Neural cell (in vitro differentiated cells): ENCODE measurements at regions not wholly inside any gene's neighbourhood (a gene's known extent, or its start where the extent isn't known, plus 50 kb on each side); places are given as distances from the start of the nearest gene placed in this dataset.

Source experiments
- H2AFZ ChIP-seq: fragments of 200-600, 300-800 bp; sonication (generic), shearing (Covaris generic); 2 replicates; pipeline ENCODE4 v1.6.0; 2014; ENCODE audit warnings: low read depth, mild to moderate bottlenecking, antibody characterized with exemption, low read length, moderate library complexity
- H3F3A ChIP-seq: fragments of 200-600 bp; shearing (Covaris generic); 2 replicates; pipeline ENCODE4 v1.6.1; 2016; ENCODE audit warnings: mild to moderate bottlenecking, moderate library complexity, mixed read lengths, antibody characterized with exemption, low read length; ENCODE audit not compliant: insufficient read depth, poor library complexity, severe bottlenecking
- H3K27ac ChIP-seq: fragments of 200-600, 300-800 bp; sonication (generic), shearing (Covaris generic); 2 replicates; pipeline ENCODE4 v1.5.1; 2014; ENCODE audit warnings: mild to moderate bottlenecking, low read length, moderate library complexity
- H3K27me3 ChIP-seq: fragments of 300-800, 200-600 bp; sonication (generic), shearing (Covaris generic); 2 replicates; pipeline ENCODE4 v1.6.0; 2014; ENCODE audit warnings: mild to moderate bottlenecking, low read depth, low read length, moderate library complexity; ENCODE audit not compliant: insufficient read depth
- H3K36me3 ChIP-seq: fragments of 300-800, 200-600 bp; sonication (generic), shearing (Covaris generic); 2 replicates; pipeline ENCODE4 v1.5.1; 2014; ENCODE audit warnings: mild to moderate bottlenecking, antibody characterized with exemption, low read length, moderate library complexity; ENCODE audit not compliant: insufficient read depth
- H3K4me2 ChIP-seq: fragments of 300-800, 200-600 bp; sonication (generic), shearing (Covaris generic); 2 replicates; pipeline ENCODE4 v1.6.0; 2014; ENCODE audit warnings: mild to moderate bottlenecking, low read length
- H3K4me3 ChIP-seq: fragments of 300-800, 200-600 bp; sonication (generic), shearing (Covaris generic); 2 replicates; pipeline ENCODE4 v1.5.1; 2014; ENCODE audit warnings: mild to moderate bottlenecking, low read length, moderate library complexity
- H3K79me2 ChIP-seq: fragments of 200-600 bp; shearing (Covaris generic); replicated peaks from 2 replicates; pipeline ENCODE4 v1.6.0; 2014; ENCODE audit warnings: mild to moderate bottlenecking, low read length, moderate library complexity; ENCODE audit not compliant: insufficient read depth
- H3K9ac ChIP-seq: fragments of 300-800, 200-600 bp; sonication (generic), shearing (Covaris generic); 2 replicates; pipeline ENCODE4 v1.6.1; 2016; ENCODE audit warnings: mild to moderate bottlenecking, low read length, mixed read lengths
- H3K9me2 ChIP-seq: fragments of 200-600 bp; shearing (Covaris generic); 2 replicates; pipeline ENCODE4 v1.6.1; 2016; ENCODE audit warnings: mild to moderate bottlenecking, low read length, mixed read lengths; ENCODE audit not compliant: insufficient read depth
- H3K9me3 ChIP-seq: fragments of 200-600, 300-800 bp; sonication (generic), shearing (Covaris generic); 2 replicates; pipeline ENCODE4 v1.6.1; 2016; ENCODE audit warnings: mild to moderate bottlenecking, mixed run types, low read length, moderate library complexity, mixed read lengths
- H4K20me1 ChIP-seq: fragments of 200-600 bp; shearing (Covaris generic); 2 replicates; pipeline ENCODE4 v1.6.1; 2016; ENCODE audit warnings: mild to moderate bottlenecking, mixed run types; ENCODE audit not compliant: insufficient read depth
- EP300 ChIP-seq: fragments of 450-650 bp; conservative IDR thresholded peaks from 2 replicates; pipeline ENCODE4 v1.6.1; 2014; ENCODE audit warnings: antibody characterized with exemption, mild to moderate bottlenecking, moderate library complexity; ENCODE audit not compliant: poor library complexity, severe bottlenecking
- EZH2 ChIP-seq: fragments of 200-600, 300-800 bp; shearing (Covaris generic), sonication (generic); IDR thresholded peaks from 2 replicates; pipeline ENCODE4 v1.6.1; 2014; ENCODE audit warnings: antibody characterized with exemption, low read length, borderline replicate concordance, mild to moderate bottlenecking; ENCODE audit not compliant: insufficient read depth, poor library complexity, severe bottlenecking
- MXI1 ChIP-seq: fragments of 450-650 bp; conservative IDR thresholded peaks from 2 replicates; pipeline ENCODE4 v1.6.1; 2014; ENCODE audit warnings: antibody characterized with exemption, mild to moderate bottlenecking; ENCODE audit not compliant: poor library complexity, severe bottlenecking
- POLR2AphosphoS5 ChIP-seq: IDR thresholded peaks from 2 replicates; pipeline ENCODE4 v1.6.1; 2012
- RAD21 ChIP-seq: fragments of 450-650 bp; conservative IDR thresholded peaks from 2 replicates; pipeline ENCODE4 v1.6.1; 2014; ENCODE audit warnings: antibody characterized with exemption, mild to moderate bottlenecking, moderate library complexity
- SMC3 ChIP-seq: fragments of 450-650 bp; conservative IDR thresholded peaks from 2 replicates; pipeline ENCODE4 v1.6.1; 2014; ENCODE audit warnings: antibody characterized with exemption, mild to moderate bottlenecking, moderate library complexity; ENCODE audit not compliant: poor library complexity
- TAF1 ChIP-seq: IDR thresholded peaks from 2 replicates; pipeline ENCODE4 v1.6.1; 2012; ENCODE audit warnings: low read depth
- TF ChIP-seq, protein P1 (sequence below): IDR thresholded peaks from 2 replicates; pipeline ENCODE4 v1.6.1; 2012; ENCODE audit warnings: borderline replicate concordance
- TF ChIP-seq, protein P2 (sequence below): fragments of 450-650 bp; IDR thresholded peaks from 2 replicates; pipeline ENCODE4 v1.5.1; 2014; ENCODE audit warnings: antibody characterized with exemption, mild to moderate bottlenecking, moderate library complexity; ENCODE audit not compliant: poor library complexity, severe bottlenecking

DNA sequence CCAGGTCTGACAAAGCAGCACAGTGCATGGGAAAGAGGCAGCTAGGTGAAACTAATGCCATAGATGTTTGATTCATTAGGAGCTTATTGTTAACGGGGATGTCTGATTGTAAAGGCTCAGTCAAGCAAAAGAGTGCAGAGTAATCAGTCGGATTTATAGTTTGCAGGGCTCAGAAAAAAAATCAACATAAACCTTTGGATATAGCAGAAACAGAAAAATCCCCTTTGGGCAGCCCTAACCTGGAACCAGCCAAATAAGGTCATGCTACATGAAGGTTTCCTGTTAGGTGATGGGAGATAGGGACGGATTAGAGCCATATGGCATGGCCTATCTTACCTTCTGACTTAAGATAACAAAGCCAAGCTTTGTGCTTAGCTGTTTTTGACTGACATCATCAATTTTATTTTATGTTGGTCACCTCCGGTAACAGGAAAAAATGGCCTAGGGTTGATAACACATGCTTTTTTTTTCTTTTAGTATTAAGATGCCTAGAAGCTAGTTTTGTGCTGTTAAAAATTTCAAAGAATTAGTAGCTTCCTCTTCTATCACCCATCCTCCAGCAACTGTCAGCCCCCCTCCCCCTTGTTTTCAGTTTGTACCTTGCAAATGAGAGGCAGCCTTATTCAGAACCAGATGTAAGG lies 60.7 kb upstream of the ZEB2 start:
- Histone ChIP-seq H3K4me2 (no peak overlapping the region), H3K27ac (no peak overlapping the region)

DNA sequence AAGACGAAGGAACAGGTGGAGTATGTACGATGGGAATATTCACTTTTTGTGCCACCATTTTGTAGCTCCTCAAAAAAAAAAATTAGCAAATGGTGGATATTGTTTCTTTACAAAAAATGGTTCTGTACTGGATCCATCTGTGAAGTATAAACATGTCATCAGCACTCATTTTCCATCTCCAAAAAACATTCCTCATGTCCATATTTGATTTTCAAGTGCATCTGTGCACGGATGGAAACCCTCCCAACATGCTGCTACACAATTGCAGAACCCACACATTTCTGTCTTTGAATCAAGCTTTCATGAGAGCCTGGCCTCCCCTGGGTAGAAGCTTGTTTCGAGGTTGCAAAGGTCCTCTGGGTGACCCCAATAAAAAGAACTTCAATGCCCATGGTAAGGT lies 59.6 kb upstream of the ZEB2 start:
- no peak overlapping the region for H2AFZ ChIP-seq
- H3K79me2 ChIP-seq, result no peaks in the 10 kb centered on the region
- H3K27me3 ChIP-seq, result no peaks in the 10 kb centered on the region
- H3K9me2 ChIP-seq, result no peaks in the 10 kb centered on the region
- no peak overlapping the region for H3K4me2 ChIP-seq
- no peaks in the 10 kb centered on the region for H3K36me3 ChIP-seq
- H3K27ac ChIP-seq, result no peak overlapping the region
- no peaks in the 10 kb centered on the region for H4K20me1 ChIP-seq
- TF ChIP-seq EZH2 (no peak), TAF1 (no peak), RAD21 (no peak), SMC3 (no peak), EP300 (no peak), POLR2AphosphoS5 (no peak), MXI1 (no peak)
- TF ChIP-seq, protein P1, sequence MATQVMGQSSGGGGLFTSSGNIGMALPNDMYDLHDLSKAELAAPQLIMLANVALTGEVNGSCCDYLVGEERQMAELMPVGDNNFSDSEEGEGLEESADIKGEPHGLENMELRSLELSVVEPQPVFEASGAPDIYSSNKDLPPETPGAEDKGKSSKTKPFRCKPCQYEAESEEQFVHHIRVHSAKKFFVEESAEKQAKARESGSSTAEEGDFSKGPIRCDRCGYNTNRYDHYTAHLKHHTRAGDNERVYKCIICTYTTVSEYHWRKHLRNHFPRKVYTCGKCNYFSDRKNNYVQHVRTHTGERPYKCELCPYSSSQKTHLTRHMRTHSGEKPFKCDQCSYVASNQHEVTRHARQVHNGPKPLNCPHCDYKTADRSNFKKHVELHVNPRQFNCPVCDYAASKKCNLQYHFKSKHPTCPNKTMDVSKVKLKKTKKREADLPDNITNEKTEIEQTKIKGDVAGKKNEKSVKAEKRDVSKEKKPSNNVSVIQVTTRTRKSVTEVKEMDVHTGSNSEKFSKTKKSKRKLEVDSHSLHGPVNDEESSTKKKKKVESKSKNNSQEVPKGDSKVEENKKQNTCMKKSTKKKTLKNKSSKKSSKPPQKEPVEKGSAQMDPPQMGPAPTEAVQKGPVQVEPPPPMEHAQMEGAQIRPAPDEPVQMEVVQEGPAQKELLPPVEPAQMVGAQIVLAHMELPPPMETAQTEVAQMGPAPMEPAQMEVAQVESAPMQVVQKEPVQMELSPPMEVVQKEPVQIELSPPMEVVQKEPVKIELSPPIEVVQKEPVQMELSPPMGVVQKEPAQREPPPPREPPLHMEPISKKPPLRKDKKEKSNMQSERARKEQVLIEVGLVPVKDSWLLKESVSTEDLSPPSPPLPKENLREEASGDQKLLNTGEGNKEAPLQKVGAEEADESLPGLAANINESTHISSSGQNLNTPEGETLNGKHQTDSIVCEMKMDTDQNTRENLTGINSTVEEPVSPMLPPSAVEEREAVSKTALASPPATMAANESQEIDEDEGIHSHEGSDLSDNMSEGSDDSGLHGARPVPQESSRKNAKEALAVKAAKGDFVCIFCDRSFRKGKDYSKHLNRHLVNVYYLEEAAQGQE, result no peak
- TF ChIP-seq, protein P2, sequence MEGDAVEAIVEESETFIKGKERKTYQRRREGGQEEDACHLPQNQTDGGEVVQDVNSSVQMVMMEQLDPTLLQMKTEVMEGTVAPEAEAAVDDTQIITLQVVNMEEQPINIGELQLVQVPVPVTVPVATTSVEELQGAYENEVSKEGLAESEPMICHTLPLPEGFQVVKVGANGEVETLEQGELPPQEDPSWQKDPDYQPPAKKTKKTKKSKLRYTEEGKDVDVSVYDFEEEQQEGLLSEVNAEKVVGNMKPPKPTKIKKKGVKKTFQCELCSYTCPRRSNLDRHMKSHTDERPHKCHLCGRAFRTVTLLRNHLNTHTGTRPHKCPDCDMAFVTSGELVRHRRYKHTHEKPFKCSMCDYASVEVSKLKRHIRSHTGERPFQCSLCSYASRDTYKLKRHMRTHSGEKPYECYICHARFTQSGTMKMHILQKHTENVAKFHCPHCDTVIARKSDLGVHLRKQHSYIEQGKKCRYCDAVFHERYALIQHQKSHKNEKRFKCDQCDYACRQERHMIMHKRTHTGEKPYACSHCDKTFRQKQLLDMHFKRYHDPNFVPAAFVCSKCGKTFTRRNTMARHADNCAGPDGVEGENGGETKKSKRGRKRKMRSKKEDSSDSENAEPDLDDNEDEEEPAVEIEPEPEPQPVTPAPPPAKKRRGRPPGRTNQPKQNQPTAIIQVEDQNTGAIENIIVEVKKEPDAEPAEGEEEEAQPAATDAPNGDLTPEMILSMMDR, result no peak
- no peaks in the 10 kb centered on the region for H3F3A ChIP-seq
- no peaks in the 10 kb centered on the region for H3K9me3 ChIP-seq
- no peak overlapping the region for H3K4me3 ChIP-seq
- H3K9ac ChIP-seq, result no peak overlapping the region

More for the DNA sequence above, 60.7 kb upstream of the ZEB2 start:
- H3K79me2 ChIP-seq, result no peaks in the 10 kb centered on the region
- H3K9me2 ChIP-seq, result no peaks in the 10 kb centered on the region
- no peaks in the 10 kb centered on the region for H3F3A ChIP-seq
- TF ChIP-seq EP300 (no peak), RAD21 (no peak), EZH2 (no peak), MXI1 (no peak), SMC3 (no peak)
- TF ChIP-seq, protein P2, result no peak
- H3K9ac ChIP-seq, result no peak overlapping the region
- no peaks in the 10 kb centered on the region for H4K20me1 ChIP-seq
- H3K9me3 ChIP-seq, result no peaks in the 10 kb centered on the region
- no peak overlapping the region for H3K4me3 ChIP-seq
- no peaks in the 10 kb centered on the region for H3K36me3 ChIP-seq
- no peaks in the 10 kb centered on the region for H3K27me3 ChIP-seq
- no peak overlapping the region for H2AFZ ChIP-seq
